T1000 (cell line): ENCODE measurements at regions not wholly inside any gene's neighbourhood (a gene's known extent, or its start where the extent isn't known, plus 50 kb on each side); places are given as distances from the start of the nearest gene placed in this dataset.

Source experiments
- DNase-seq: peaks from one replicate; lab custom pipeline; 2025; ENCODE audit warnings: mixed read lengths; lab: John Stamatoyannopoulos, UW

DNA sequence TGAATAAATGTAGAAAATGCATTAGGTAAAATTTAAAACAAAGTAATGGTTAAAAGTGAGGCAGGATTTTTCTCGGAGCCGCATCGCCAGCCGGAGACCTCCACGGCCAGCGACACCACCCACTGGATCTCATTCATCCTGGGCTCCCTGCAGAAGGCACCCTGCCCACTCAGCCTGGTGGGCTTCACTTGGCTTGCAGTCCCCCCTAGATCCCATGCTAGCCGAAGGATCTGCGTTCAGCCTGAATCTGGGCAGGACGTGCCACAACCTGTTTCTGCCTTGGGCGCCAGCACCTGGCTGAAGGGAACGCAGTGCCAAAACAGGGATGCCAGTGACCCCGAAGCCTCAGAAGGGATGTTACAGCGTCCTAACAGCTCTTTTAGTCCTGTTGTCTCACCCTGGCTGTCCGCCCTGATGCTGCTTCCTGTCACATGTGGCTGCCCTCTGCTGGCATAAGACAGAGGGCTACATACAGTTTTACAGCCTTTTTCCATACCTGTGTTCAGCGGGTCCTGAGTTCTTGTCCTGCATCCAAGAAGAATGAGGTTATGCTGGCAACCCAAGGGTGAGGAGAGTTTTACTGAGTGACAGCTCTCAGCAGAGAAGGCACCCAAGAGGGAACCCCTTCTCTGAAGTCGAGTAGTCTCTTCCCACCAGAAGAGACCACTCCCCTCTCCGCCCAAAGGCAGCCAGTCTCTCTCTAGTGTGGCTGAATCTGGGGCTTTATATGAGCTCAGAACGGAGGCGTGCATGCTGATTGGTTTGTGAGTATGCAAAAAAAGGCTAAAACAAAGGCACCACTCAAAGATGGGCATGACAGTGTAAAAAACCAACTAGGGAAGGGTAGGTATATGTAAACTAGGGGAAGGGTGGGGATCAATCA, 173.1 kb upstream of the GYPC start:
- DNase-seq, result no peak

DNA sequence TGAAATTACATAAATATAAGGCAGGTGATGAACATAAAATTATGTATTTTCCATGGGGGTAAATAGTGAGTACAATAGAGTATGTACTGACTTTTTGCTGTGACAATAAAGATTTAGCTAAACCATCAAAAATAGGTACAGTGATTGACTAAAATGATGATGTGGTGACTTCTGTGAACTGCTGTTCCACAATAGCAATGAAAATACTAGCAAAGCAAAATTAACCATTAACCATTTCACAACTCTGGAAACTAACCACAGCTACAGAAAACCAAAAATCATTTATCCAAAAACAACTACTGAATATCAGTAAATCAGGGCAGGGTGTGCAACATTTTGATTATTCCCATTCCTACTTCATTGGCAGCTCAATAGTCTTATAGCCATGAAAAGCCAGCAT, 161.4 kb upstream of the GYPC start:
- no peak for DNase-seq

DNA sequence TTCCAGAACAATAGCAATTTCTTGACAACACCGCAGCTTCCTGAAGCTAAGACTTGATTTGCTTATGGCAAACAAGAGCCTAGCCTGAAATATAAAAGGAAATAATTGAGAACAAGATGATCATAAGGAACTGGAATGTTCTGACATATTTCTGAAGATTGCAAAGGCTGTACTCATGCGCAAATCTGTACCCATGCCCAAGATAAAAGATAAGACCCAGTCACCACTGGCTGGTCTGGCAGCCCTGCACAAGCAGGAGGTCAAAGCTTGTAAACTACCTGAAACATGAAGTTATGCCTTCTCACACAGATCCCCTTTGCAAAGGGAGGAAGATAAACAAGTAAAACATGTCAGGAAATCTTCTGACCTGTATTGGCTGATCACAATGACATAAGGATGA, 160.8 kb upstream of the GYPC start:
- no peak for DNase-seq

DNA sequence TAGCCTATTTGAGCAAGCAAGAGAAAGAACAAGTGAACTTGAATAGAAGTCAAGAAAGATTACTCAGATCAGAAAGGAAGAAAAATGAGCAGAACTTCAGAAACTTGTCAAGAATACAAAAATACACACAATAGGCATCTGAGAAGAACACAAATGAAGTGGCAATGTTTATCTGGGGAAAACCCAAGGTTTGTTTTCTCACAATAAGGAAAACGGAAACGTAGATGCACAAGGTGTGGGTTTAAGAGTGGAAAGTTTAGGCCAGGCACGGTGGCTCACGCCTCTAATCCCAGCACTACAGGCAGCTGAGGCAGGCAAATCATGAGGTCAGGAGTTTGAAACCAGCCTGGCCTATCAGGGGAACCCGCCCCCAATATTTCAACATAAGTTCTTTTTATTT, 159.5 kb upstream of the GYPC start:
- no peak for DNase-seq

DNA sequence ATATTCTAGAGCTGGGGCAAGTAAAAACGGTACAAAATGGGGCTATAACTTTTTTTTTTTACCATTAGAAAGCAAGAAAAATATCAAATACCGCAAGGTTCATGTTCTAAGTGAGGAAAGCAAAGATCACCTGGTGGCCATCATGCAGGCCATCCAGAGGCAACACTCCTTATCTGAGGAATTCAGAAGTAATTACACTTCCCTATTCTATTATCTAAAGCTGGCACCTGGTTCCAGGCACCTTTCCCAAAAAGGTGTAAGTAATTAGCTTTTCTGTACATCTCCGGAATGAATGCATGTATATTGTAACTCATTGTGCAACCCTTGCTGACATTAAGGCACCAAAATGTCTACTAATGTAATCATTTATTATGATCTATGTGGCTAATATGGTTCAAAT, 152.5 kb upstream of the GYPC start:
- DNase-seq, result no peak

DNA sequence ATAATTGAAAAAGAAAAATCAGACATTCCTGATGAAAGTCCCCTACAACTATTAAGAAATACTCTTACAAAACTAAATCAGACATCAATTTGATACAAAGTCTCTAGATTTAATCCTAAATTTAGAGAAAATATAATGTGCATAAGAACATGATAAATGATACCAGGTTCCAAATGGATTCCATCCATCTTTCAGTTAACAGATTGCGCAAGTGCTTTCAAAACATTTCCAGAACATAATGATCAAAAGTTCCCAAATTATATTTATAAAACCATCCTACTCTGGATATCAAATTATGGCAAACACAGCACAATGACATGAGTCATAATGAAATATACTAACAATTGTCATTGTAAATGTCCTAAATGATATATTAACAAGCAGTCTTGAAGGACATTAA, 151.0 kb upstream of the GYPC start:
- DNase-seq, result no peak

DNA sequence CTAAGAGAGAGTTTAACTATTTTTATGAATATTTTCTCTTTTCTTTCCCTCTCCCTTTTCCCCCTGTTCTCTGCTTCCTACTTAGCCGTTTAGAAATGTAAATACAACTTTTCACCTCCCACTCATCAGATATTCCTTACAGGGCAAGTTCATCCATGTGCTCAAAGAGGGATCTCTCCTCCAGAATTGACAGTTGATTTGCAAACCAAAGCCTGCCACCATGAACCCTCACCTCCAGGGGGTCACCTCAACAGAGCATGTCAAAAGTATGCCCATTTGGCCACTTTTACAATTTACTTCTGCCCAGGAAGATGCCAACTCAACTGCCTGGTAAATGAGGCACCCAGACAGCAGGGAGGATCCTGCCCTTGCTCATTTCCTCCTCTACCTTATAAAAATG, 149.2 kb upstream of the GYPC start:
- DNase-seq, result no peak

DNA sequence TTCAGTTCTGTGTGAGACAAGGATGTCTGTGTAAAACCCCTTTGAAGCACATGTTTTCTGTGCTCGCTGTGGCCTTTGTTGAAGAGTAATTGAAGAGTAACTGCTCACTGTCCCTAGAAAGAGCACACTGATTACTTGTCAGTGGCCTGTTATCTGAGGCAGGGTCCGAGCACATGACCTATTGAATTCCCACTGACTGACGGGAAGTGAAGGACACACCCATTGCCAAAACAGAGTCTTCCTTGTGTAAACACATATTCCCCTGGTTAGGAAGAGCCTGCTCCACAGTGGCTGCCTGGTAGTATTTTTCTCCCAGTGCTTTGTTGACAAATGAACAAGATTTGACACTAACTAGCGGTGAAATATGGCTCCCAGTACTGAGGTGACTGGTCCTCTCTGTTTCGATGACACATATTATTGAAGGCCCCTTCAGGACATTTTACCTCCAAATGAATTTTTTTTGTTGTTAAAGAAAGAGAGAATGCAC, 148.5 kb upstream of the GYPC start:
- no peak for DNase-seq

DNA sequence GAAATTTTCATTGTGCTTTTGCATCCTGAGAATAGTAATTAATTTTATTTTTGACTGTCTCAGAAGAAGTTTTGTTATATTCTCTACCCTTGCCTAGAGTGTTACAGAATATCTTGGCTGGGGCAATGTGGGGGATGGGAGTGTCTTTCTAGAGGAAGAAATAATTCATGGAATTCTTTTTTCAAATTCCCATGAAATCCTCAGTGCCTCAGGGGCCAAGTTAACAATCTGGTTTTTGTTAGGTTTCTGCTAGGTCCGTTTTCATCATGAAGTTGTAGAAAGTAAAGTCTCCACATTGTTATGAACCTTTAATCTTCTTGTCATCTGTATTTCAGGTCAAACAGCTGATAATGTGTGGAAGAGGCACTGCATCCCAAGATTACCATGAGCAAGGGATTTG, 145.6 kb upstream of the GYPC start:
- DNase-seq, result no peak

DNA sequence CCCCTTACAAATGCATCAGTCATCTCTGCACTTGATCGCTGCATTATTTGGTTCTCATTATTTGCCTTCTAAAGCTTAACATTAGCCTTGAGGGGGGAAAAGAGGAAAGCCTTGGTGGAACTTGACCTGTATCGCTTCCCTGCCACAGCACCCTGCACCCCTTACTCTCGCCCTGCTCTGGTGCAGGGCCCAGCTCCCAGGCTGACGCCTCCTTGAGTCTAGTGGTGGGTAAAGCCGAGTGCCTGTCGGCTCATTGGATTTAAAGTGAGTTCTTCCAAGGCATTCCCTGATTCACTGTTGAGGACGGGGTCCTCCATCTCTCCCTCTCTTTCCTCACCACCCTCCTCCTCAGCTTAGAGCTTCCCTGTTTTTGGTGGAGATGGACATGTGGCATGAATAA, 145.0 kb upstream of the GYPC start:
- no peak for DNase-seq

DNA sequence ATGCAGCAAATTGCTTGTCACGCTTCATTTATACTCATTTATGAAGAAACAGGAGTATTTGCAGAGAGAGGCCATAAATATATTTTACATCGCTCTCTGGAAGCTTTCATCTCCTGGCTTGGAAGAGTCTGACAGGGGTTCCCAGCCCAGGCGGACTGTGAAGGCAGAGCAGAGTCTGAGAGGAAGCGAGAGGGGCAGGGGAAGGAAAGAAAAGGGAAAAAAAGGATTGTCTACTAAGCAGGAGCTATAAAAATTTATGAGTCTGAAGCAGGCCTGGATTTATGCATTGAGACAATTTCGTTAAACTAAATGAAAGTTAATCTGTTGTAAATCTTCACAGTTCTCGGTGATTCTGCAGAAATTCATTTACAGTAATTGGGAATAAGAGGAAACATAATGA, 143.9 kb upstream of the GYPC start:
- no peak for DNase-seq

DNA sequence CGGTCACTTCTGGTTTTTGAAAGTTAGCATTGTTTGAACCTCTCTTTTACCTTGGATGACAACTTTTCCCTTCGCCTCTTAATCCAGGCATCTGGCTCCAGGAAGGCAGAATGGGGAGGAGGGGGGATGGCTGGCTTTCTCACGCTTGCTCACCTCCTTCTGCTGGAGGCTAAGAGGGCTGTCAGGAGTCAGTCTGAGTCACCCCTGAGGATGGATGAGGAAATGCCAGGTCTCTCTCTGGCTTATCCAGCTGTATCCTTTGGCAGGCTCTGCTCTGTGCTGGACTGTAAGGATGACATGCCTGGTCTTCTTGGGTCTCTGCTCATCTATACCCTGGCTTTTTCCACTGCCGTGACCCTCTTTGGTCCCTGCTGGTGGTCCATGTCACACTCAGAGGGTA, 142.9 kb upstream of the GYPC start:
- peak; percentile 54 for DNase-seq

DNA sequence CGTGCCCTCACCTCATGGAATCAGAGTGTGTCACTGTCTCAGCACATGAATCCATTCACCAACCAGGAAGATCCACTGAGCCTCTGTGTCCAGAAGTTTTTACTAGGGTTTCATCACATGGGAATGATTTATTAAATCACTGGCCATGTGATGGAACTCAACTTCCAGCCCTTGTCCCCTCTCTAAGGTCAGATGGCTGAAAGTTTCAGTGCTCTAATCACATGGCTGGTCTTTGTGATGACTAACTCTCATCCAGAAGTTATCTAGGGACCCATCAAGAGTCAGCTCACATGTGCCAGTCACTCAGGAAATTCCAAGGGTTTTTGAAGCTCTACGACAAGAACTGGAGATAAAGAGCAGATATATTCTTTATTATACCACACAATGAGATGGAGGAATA, 140.5 kb upstream of the GYPC start:
- no peak for DNase-seq

DNA sequence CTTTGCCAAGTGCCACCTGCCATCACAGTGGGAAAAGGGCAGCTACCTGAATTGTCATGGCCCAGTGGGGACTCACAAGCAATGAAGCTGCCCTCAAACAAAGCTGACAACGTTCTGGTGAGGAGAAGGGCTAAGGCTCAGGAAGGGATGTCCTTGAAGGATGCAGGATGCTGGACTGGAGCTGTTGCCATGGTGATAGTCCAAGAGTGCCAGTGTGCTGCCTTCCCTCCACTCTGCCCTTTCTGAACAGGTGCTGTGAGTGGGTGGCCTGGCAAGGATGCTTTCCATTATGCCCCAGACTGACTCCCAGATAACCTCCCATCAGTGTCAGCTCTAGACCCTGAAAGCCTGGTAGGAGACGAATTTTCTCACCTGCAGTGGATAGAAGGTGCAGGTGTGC, 137.8 kb upstream of the GYPC start:
- no peak for DNase-seq

DNA sequence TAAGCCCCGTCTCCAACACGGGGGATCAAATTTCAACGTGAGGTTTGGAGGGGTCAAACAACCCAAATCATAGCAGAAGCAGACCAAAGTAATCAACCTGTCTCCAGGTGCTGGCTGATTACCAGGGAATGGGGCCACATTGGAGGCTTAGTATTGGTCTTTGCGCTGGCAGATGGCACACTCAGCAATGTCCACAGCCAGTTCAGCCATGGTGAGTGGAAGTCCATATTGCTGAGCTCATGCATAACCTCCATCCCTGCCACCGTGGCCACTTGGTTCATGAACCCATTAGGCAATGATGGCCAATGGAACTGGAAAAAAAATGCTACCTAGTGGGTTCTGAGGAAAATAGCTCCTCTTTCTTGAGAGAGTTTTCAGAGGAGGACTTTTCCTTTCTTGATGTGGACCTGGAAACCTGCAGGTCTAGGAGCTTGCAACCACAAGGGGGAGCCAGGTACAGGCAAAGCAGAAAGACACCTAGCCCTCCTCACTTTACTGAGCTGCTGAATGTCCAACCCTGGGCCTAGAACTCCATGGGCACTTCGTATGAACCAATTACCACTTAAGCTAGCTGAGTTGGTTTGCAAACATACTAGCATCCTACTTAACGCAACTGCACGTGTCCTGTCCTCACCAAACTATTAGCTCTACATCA, 128.0 kb upstream of the GYPC start:
- no peak for DNase-seq

DNA sequence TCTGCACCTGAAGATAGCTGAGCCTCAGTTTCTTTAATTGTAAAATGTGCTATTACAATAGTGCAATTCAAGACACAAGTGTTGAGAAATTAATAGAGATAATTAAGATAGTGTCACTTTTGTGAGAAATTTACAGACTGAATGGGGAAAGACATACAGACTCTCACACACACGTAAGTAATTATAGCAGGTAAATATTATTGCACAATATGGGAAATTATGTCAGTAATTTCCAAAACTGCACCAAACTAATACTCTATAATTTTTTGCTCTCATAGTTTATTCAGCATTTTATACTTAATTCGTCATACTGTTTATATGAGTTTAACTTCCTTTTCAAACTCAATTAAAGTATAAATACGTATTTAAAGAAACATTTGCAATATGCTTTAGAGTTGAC, 124.9 kb upstream of the GYPC start:
- DNase-seq, result no peak

DNA sequence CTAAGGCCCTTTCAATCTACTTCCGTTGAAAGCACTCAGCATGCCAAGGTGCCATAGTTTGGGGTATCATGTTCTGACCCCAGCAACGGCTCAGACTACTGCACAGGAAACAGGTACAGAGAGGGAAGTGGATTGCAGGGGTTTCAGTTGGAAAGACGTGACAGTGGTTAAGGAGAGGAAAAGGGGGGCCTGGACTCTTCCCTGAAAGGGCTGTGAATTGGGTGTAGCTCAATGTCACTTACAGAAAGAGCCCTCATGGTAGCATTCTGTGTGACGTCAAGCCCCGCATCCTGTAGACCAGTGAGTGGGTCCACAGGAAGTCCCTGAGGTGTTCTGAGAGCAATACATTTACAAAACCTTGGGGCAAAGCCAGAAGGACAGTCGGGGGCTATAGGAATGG, 121.5 kb upstream of the GYPC start:
- no peak for DNase-seq

DNA sequence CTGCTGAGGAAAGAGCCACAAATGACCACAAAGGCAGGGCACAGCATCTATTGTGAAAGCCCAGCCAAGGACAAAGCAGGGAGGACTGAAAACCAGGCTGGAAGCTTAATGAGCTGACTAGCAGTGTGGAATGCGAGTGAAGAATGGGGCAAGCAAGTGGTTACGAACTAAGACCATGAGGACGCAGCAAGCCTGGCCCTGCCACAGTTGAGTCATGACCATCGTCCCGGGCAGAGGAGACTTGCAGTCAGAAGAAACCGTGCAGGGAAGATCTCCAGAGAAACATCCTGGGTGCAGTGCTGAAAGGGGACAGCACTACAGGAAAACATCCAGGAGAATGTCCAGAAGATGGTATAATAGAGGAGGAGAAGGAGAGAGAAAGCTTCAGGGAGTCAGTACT, 120.5 kb upstream of the GYPC start:
- no peak for DNase-seq

DNA sequence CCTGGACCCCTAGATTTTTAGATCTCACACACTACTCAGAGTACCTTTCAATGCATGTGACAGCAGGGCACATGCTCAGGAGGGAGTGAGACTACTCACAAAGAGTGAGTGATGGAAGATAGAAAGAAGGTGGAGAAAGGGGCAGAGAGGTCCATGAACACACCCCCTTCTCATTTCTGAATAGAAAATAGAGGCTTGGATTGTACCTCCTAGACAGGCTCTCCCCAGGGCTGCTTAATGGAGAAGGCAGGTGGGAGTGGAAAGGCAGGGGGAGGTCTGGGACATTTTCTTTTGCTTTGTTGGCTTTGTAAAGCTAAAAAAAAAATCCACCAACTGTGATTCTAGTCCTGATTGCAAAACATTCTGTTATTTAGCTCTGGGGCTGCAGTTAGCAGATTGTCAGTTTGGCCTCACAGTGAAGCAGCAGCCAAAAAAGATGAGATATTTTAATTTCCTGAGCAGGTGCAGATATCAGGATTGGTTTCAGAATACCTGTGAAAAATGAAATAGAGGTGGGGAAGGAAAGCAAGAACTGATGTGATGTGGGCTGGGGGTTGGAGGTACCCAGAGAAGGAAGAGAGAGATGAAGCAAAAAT, 119.3 kb upstream of the GYPC start:
- DNase-seq, result no peak

DNA sequence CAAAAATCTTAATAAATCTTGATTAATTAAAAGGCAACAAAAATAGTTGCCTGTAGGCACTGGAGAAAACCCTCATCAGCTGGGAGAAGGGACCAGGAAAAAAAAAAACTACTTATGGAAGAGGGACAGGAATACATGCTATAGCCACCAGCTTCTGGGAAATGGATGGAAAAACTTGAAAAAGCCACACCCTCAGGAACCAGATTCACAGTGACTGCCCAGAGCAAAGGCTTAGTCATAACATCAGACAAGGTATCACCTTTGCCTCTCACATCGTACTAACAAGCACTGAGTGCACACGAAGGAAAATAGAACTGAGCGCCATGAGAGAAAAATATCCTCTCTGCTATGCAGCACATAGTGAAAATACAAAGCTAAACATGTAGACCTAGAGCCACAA, 116.9 kb upstream of the GYPC start:
- DNase-seq, result no peak

DNA sequence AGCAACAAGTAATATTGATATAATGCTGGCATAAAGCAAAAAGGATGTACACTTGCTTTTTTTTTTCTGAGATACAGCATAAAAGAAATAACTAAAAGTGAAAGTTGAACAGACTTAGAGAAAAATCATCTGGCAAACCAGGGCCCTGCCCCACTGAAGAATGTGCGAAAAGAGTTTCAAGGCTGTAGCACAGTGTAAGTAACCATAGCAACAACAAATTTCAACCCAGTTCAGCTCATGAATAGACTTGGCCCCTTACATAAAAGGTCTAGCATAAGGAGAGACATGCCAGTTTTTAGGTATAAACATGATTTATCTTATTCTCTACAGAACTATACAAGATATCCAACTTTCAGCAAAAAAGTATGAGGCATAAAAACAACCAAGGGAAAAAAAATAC, 113.7 kb upstream of the GYPC start:
- DNase-seq, result no peak

DNA sequence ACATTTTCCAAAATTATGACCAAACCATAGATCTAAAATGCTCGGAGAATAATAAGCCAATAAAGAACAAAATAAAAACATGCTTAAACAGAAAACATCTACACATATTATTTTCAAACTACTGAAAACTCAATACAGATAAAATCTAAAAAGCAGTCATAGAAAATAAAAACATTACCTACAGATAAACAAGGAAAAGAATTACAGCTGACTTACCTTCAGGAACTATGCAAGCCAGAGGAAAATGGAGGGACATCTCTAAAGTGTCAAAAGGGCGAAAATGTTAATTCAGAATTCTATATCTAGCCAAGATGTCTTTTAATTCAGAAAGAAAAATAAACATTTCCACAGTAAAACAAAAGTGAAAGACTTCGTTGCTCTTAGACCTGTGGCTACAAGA, 112.9 kb upstream of the GYPC start:
- no peak for DNase-seq

DNA sequence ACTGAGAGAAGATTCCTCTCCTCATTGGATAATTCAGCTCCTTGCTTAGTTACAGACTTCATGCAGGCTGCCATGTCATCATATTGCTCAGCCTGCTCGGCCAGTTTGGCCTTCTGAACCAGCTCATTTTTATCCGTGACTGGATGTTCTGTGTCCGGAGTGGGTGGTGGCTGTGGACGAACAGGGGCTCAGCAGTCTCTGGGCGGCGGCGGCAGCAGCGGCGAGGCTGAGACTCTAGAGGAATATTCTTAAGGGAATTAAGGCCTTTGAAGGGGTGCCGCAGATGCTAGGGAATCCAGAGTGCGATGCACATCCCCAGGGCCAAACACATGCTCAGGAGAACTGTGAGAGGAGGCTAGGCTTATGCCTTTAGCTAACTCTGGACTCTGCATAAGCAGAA, 97.9 kb upstream of the GYPC start:
- DNase-seq, result no peak
